ENCODE measurements at regions not wholly inside any gene's neighbourhood (a gene's known extent, or its start where the extent isn't known, plus 50 kb on each side); places are given as distances from the start of the nearest gene placed in this dataset.
"Not testable (repeated sequence)": the region's sequence is repeated elsewhere in the genome, so short reads cannot be mapped to it uniquely, and the experiment has no call there.

GRCh38 chr18:28736223-28736622 is 559.3 kb upstream of the CDH2 start:
- no peak for DNase-seq (ENCODE audit: low read depth)
- no peak overlapping the region for H3K4me3 ChIP-seq (ENCODE audit: control insufficient read depth, low read depth, low read length)
- no peak for TF ChIP-seq CTCF (IDR thresholded peaks at IDR 0.05; ENCODE audit: control insufficient read depth, insufficient read depth, low read depth, low read length, missing control alignments)

- TF ChIP-seq CTCF (IDR thresholded peaks at IDR 0.05; ENCODE audit: control insufficient read depth, insufficient read depth, low read depth, low read length, missing control alignments) = no peak
- DNase-seq (ENCODE audit: low read depth) = peak; percentile 89
- no peak overlapping the region for H3K4me3 ChIP-seq (ENCODE audit: control insufficient read depth, low read depth, low read length)
Measured at GRCh38 chr18:28735731-28736130, 558.8 kb upstream of the CDH2 start.

DNA sequence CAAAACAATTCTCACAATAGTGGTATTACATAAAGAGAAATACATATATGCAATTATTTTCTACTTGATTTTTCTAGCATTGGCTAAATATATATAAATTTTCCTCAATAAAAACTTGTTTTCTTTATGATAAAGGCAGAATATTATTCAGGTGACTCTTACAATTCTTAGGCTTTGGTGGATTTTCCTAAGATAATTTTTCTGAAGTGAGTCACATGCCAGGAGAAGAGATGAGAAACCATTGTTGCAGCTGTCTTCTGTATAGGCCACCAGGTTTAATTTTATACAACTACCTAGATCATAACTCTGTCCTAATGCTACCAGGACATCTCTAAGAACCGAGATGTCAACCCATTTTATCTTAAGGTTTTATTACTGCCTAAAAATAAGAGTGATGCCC is 552.4 kb upstream of the CDH2 start:
- TF ChIP-seq CTCF (IDR thresholded peaks at IDR 0.05; ENCODE audit: control insufficient read depth, insufficient read depth, low read depth, low read length, missing control alignments) = no peak
- no peak overlapping the region for H3K4me3 ChIP-seq (ENCODE audit: control insufficient read depth, low read depth, low read length)
- DNase-seq (ENCODE audit: low read depth) = no peak

DNA sequence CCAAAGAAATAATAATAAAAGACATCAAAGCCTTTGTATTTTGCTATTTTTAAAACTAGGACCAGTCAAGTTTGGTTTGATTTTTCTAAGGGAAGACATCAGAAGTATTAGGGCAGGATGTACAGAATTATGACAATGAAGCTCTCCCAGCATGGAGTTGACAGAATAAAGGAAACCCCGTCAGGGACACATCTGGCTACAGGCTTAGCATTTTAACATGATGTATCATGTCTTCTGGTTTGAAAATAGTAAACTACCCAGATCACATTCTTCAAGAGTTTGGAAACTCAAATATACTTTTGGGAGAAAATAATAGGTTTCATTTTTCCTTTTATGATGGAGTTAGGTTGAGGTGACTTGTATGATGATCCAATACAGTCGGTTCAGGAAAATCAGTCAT is 552.0 kb upstream of the CDH2 start:
- DNase-seq (ENCODE audit: low read depth) = no peak
- TF ChIP-seq CTCF (IDR thresholded peaks at IDR 0.05; ENCODE audit: control insufficient read depth, insufficient read depth, low read depth, low read length, missing control alignments) = no peak
- H3K4me3 ChIP-seq (ENCODE audit: control insufficient read depth, low read depth, low read length) = no peak overlapping the region

DNA sequence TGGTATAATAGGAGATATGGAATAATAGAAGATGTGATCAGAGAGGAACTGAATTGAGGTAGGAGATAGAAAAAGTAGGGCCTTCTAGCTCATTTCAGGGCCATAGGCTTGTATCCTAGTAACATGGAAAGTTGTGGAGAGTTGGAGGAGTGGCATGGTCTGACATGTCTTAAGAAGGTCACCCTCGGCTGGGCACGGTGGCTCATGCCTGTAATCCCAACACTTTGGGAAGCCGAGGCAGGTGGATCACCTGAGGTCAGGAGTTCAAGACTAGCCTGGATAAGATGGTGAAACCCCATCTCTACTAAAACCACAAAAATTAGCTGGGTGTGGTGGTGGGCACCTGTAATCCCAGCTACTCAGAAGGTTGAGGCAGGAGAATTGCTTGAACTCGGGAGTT is 550.3 kb upstream of the CDH2 start:
- DNase-seq (ENCODE audit: low read depth); H3K4me3 ChIP-seq (ENCODE audit: control insufficient read depth, low read depth, low read length): not testable (repeated sequence)

DNA sequence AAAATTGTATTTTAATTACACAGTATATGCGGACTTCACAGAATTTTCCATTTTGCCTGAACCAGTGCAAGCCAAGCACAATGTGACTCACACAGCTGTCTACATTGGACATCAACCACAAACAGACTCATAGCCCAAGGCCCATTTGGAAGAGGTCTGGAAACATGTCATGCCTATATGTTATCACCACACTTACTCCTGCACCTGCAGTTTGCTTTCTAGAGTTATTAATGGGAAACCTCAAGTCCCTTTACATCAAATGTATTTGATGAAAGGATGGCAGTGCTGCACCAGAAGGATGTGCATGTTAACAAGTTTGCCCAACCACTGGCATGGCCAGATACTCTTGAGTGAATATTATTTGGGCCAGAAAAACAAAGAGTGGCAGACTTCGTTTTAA is 548.9 kb upstream of the CDH2 start:
- DNase-seq (ENCODE audit: low read depth) = no peak
- no peak for TF ChIP-seq CTCF (IDR thresholded peaks at IDR 0.05; ENCODE audit: control insufficient read depth, insufficient read depth, low read depth, low read length, missing control alignments)
- H3K4me3 ChIP-seq (ENCODE audit: control insufficient read depth, low read depth, low read length) = no peak overlapping the region

DNA sequence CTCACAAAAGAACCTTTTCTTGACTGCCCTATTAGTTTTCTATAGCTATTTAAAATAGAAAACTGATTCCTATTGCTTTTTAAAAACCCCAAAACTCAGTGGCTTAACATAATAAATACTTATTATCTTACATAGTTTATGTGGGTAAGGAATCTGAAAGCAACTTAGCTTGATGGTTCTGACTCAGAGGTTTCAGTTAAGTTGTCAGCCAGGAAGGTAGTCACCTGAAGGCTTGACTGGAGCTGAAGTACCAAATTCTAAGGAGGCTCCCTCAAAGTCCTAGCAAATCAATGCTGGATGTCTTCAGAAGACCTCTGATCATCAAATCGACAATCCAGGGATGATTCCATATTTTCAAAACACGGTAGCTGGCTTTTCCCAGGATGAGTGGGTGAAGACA is 546.6 kb upstream of the CDH2 start:
- TF ChIP-seq CTCF (IDR thresholded peaks at IDR 0.05; ENCODE audit: control insufficient read depth, insufficient read depth, low read depth, low read length, missing control alignments) = no peak
- no peak overlapping the region for H3K4me3 ChIP-seq (ENCODE audit: control insufficient read depth, low read depth, low read length)
- DNase-seq (ENCODE audit: low read depth) = no peak
